ENCODE measurements at regions not wholly inside any gene's neighbourhood (a gene's known extent, or its start where the extent isn't known, plus 50 kb on each side); places are given as distances from the start of the nearest gene placed in this dataset.
"Not testable (repeated sequence)": the region's sequence is repeated elsewhere in the genome, so short reads cannot be mapped to it uniquely, and the experiment has no call there.

DNA sequence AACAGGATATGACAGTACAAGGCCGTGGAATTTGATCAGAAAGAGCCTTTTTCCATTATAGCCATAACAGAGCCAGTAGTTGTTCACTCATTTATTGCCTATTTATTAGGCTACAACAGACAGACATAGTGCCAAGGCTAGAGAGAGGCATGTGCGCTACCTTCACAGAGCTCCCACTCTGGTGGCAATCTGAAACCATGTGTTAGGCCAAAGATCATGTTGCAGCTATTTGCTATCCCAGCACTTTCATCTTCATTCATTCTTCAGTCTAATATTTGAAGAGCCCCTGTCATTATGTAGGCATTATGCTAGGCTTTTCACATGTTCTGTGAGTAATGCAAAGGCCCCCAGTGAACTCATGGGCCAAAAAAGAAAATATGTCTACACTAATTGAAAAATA is 404.8 kb downstream of the IGSF11 start:
- H3K27ac Mint-ChIP-seq: no peak overlapping the region
- no peaks in the 10 kb centered on the region for H3K4me1 Mint-ChIP-seq (ENCODE audit: low read depth in 2 of 2)
- H3K27me3 Mint-ChIP-seq: no peaks in the 10 kb centered on the region
- H3K9me3 Mint-ChIP-seq: peaks cover 7% of the 10 kb centered on the region
- H3K36me3 Mint-ChIP-seq: no peaks in the 10 kb centered on the region
- H3K4me3 Mint-ChIP-seq: no peak overlapping the region
- DNase-seq (ENCODE audit: low spot score) (no peak), ATAC-seq (no peak)

DNA sequence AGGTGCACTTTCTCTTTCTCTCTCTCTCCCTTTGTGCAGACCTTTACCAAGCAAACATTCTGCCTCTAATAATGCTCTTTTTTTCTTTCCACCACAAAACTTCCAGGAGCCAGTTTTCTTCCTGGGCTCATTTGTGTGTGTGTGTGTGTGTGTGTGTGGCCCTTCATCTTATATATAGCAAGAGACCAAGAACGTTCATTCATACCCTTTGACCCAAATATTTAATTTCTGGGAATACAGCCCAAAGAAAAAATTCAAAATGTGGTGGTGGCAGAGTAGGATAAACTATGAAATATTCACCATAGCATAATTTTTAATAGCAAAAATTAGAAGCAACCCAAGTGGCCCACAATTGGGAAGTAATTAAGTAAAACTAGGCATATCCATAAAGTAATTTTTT is 398.9 kb downstream of the IGSF11 start:
- DNase-seq (ENCODE audit: low spot score): no peak
- Mint-ChIP-seq H3K4me1 (ENCODE audit: low read depth in 2 of 2) (no peaks in the 10 kb centered on the region), H3K27ac (no peak overlapping the region), H3K9me3 (peaks cover 3% of the 10 kb centered on the region), H3K4me3 (no peak overlapping the region), H3K27me3 (no peaks in the 10 kb centered on the region), H3K36me3 (no peaks in the 10 kb centered on the region)
- no peak for ATAC-seq

DNA sequence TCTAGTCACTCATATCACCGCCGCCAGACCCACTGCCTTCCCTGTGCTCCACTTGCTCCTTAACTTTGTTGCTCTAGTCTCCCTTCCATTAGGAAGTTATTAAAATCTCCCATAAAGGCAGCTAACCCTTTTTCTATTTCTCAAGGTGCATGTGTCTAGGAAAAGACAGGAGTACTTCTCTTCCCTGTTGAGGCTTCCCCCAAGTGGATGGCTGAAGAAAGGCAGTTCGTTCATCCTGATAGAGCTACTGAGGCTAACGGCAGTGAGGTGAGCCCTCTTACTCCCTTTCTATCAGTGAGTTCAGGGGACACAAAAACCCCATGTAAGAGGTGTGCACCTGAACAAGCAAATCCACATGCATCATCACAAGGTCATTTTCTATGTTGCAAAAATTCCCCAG is 397.8 kb downstream of the IGSF11 start:
- no peak for ATAC-seq

DNA sequence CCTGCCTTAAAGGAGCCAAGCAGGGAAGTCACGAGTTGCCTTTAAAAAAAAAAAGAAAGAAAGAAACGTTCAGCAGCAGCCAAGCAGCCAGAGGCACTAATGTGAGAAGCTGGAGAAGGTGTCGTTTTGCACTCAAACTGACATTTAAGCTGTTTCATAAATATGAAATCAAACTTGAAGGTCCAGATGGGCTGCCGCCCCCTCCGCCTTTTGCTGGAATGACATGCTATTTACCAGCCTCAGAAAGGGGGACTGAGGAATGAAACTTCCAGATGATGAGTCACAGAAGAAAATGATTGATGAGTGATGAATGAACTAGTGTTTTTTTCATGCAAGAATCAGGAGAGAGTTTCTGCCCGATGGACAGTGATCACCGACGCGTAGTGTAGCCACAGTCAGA is 396.8 kb downstream of the IGSF11 start:
- peaks cover 3% of the 10 kb centered on the region for H3K9me3 Mint-ChIP-seq
- ATAC-seq (no peak), DNase-seq (ENCODE audit: low spot score) (no peak)
- H3K27ac Mint-ChIP-seq: no peak overlapping the region
- no peaks in the 10 kb centered on the region for H3K4me1 Mint-ChIP-seq (ENCODE audit: low read depth in 2 of 2)
- H3K4me3 Mint-ChIP-seq: no peak overlapping the region
- H3K27me3 Mint-ChIP-seq: no peaks in the 10 kb centered on the region
- no peaks in the 10 kb centered on the region for H3K36me3 Mint-ChIP-seq

More for the DNA sequence above, 397.8 kb downstream of the IGSF11 start:
- Mint-ChIP-seq H3K4me1 (ENCODE audit: low read depth in 2 of 2) (no peaks in the 10 kb centered on the region), H3K9me3 (peaks cover 3% of the 10 kb centered on the region), H3K27me3 (no peaks in the 10 kb centered on the region), H3K27ac (no peak overlapping the region), H3K4me3 (no peak overlapping the region), H3K36me3 (no peaks in the 10 kb centered on the region)
- DNase-seq (ENCODE audit: low spot score): no peak

DNA sequence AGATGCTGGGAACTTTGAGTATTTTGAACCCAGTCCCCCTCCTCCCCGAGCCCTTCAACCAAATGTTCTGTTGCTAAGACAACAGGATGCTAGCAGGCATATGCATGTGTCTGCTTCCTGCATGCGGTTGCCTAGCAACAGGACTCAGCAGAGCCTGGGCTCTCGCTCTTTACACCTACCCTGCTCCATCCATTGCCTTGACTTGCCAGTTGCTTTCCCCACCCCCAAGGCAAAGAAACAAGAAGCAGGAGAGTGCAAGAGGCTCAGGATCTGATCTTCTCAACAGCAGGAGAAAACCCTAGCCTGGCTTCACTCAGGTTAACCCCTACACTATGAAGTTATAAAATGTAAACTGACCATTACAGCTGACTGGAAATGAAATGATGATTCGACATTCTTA is 393.0 kb downstream of the IGSF11 start:
- Mint-ChIP-seq H3K36me3 (no peaks in the 10 kb centered on the region), H3K27ac (no peak overlapping the region), H3K27me3 (no peaks in the 10 kb centered on the region), H3K4me3 (no peak overlapping the region), H3K9me3 (no peaks in the 10 kb centered on the region), H3K4me1 (ENCODE audit: low read depth in 2 of 2) (no peaks in the 10 kb centered on the region)
- DNase-seq (ENCODE audit: low spot score): no peak
- ATAC-seq: no peak

DNA sequence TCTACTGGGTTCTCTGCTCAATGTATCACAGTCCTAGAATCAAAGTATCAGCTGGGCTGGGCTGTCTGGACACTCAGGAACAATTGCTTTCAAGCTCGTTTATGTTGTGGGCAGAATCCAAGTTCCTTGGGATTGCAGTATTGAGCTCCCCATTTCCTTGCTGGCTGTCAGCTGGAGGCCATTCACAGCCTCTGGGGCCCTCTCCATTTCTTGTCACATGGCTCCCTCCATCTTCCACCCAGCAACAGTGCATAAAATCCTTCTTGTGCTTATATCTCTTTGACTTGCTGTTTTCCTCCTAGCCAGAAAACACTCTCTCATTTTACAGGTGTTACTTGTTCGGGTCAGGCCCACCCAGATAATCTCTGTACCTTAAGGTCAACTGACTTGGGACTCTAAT is 363.5 kb downstream of the IGSF11 start:
- Mint-ChIP-seq H3K27me3 (no peaks in the 10 kb centered on the region), H3K4me3 (no peak overlapping the region), H3K9me3 (peaks cover 6% of the 10 kb centered on the region), H3K27ac (no peak overlapping the region), H3K4me1 (ENCODE audit: low read depth in 2 of 2) (no peaks in the 10 kb centered on the region), H3K36me3 (no peaks in the 10 kb centered on the region)
- ATAC-seq (no peak), DNase-seq (ENCODE audit: low spot score) (no peak)

DNA sequence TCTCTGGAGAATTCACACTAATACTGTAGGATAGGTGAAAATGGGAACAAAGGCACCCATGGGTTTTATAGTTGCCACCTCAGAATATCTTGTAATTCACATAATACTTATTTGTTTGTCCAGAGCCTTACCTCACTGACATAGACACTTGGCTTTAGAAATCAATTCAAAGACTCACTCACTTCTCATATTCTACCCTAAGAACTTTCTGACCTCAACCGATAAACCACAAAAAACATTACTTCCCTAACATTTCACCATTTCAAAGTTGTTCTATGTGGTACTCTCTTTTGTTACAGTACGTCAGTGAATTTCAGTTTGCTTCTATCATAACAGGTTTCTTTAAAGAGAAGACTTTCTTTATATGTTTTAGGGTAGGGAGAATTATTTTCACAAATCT is 359.3 kb downstream of the IGSF11 start:
- no peak for ATAC-seq
- Mint-ChIP-seq H3K36me3 (no peaks in the 10 kb centered on the region), H3K9me3 (no peaks in the 10 kb centered on the region), H3K4me1 (ENCODE audit: low read depth in 2 of 2) (no peaks in the 10 kb centered on the region), H3K27me3 (no peaks in the 10 kb centered on the region), H3K27ac (no peak overlapping the region), H3K4me3 (no peak overlapping the region)
- DNase-seq (ENCODE audit: low spot score): no peak

DNA sequence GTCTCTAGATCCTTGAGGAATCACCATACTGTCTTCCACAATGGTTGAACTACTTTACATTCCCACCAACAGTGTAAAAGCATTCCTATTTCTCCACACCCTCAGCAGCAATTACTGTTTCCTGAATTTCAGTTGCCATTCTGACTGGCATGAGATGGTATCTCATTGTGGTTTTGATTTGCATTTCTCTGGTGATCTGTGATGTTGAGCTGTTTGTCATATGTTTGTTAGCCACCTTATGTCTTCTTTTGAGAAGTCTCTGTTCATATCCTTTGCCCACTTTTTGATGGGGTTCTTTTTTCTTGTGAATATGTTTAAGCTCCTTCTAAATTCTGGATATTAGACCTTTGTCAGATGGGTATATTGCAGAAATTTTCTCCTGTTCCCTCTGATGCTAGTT is 356.0 kb downstream of the IGSF11 start:
- not testable (repeated sequence) for H3K4me3 Mint-ChIP-seq, H3K27ac Mint-ChIP-seq

DNA sequence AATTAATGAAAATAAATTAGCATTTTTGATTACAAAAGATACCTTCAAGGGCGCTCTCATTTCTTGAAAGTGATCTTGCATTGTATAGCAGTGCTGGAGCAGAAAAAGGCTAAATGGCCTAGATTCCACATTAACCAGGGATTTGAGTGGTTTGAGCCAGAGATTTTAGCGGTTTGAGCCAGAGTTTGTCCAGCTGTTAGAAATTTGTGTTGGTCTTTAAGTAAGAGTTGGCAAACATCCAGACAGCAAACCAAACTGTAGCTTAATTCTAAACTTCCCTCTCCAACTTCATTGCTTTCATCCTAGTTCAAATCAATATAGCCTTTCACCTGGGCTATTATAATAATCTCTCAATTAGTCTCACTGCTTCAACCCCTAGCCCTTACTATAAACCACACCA is 351.7 kb downstream of the IGSF11 start:
- DNase-seq (ENCODE audit: low spot score): no peak
- Mint-ChIP-seq H3K36me3 (no peaks in the 10 kb centered on the region), H3K27me3 (no peaks in the 10 kb centered on the region), H3K4me1 (ENCODE audit: low read depth in 2 of 2) (no peaks in the 10 kb centered on the region), H3K9me3 (peaks cover 6% of the 10 kb centered on the region), H3K4me3 (no peak overlapping the region), H3K27ac (no peak overlapping the region)
- no peak for ATAC-seq

More for the DNA sequence above, 356.0 kb downstream of the IGSF11 start:
- not testable (repeated sequence) for H3K36me3 Mint-ChIP-seq; ATAC-seq; H3K9me3 Mint-ChIP-seq; DNase-seq (ENCODE audit: low spot score); H3K27me3 Mint-ChIP-seq; H3K4me1 Mint-ChIP-seq (ENCODE audit: low read depth in 2 of 2)

DNA sequence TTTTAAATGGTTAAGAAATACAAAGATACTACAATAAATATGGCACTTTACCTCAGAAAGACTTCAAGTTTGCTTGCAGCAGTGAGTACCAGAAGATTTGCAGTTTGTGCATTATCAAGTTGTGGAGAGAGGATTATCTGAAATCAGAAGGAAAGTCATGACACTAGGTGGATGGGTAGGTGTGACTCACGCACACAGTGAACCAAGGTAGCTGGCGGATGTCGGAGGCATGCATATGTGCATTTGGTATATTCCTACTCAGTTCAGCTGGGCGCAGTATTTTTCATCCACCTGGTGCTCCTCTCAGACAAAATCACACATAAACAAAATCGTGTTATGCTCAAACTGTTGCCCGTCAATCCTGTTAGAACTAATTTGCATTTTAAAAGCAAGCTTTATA is 351.0 kb downstream of the IGSF11 start:
- Mint-ChIP-seq H3K4me1 (ENCODE audit: low read depth in 2 of 2) (no peaks in the 10 kb centered on the region), H3K27ac (no peak overlapping the region), H3K4me3 (no peak overlapping the region), H3K27me3 (no peaks in the 10 kb centered on the region), H3K9me3 (peaks cover 6% of the 10 kb centered on the region), H3K36me3 (no peaks in the 10 kb centered on the region)
- ATAC-seq: no peak
- no peak for DNase-seq (ENCODE audit: low spot score)

DNA sequence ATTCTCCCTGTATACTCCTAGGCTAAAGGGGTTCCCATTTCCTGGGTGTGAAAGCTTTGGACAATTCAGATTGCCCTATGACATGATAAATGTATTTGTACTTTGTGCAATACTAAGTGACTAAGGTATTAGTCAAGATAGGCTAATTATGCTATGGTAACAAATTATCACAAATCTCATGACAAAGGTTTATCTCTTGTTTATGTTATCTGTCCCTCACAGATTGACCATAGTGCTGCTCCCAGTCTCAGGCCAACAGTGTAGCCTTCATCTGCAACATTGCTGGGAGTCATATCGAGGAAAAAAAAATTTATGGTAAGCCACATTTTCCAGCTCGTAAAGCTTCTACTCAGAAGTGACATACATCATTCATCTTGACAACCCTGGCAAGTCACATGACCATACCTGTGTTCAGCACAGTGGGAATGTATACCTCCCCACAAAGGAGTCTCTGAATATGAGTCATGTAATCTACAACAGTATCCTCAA is 346.2 kb downstream of the IGSF11 start:
- DNase-seq (ENCODE audit: low spot score) (no peak), ATAC-seq (no peak)
- Mint-ChIP-seq H3K4me1 (ENCODE audit: low read depth in 2 of 2) (no peaks in the 10 kb centered on the region), H3K36me3 (no peaks in the 10 kb centered on the region), H3K27me3 (no peaks in the 10 kb centered on the region), H3K9me3 (peaks cover 4% of the 10 kb centered on the region), H3K4me3 (no peak overlapping the region), H3K27ac (no peak overlapping the region)

DNA sequence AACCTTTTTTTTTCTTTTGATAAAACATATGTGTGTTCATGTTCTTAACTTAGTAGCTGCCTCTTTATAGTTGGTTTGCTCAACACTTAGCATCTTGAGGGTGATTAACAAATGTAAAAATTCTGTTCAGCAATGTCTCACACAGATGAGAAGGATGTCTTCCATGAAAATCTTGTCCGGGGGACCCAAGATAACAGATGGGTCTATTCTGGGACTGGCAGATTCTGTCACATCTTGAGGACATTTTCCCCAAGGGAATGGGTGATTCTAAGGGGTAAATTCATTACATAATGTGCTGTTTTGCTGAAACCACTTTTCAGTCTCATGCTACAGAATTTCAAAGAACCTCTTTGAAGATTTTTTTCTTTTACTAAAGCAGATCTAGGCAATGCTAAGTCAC is 342.2 kb downstream of the IGSF11 start:
- no peak overlapping the region for H3K4me3 Mint-ChIP-seq
- DNase-seq (ENCODE audit: low spot score): no peak
- H3K27me3 Mint-ChIP-seq: no peaks in the 10 kb centered on the region
- no peaks in the 10 kb centered on the region for H3K4me1 Mint-ChIP-seq (ENCODE audit: low read depth in 2 of 2)
- no peak overlapping the region for H3K27ac Mint-ChIP-seq
- peaks cover 18% of the 10 kb centered on the region for H3K9me3 Mint-ChIP-seq
- peaks cover 4% of the 10 kb centered on the region for H3K36me3 Mint-ChIP-seq
- ATAC-seq: no peak

DNA sequence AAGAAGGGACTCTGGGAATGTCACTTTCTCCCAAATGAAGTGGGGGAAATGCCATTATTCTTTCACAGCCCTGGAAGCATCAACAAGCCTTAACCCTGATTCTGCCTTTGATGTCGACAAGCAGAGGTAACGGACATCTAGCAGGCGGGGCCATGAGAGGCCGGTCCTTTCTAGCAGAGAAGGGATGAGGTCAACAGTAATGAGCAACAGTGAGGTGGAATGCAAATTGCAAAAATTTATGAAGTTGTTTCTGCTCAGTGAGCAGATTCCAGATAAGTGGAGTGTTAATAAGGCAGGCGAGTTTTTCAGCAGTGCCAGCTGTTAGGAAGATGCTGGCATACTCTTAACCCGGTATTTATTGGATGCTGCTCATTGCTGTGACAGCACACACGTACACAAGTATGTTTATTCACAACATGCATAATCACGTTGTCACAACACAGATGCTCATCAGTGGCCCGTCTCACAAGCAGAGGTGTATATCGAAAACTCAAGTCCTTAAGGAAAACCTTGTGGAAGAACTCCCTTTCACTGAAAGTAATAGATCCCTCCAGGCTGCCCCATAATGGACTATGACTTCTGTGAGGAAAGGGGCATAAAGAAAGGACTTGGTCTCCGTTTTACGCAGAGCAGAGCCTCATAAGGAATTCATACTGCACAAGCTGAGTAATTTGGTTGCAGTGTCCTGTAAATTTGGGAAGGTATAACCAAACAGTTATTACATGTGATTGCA is 329.0 kb downstream of the IGSF11 start:
- ATAC-seq: no peak
- H3K36me3 Mint-ChIP-seq: no peaks in the 10 kb centered on the region
- H3K4me1 Mint-ChIP-seq (ENCODE audit: low read depth in 2 of 2): no peaks in the 10 kb centered on the region
- no peaks in the 10 kb centered on the region for H3K27me3 Mint-ChIP-seq
- DNase-seq (ENCODE audit: low spot score): no peak
- no peak overlapping the region for H3K27ac Mint-ChIP-seq
- H3K9me3 Mint-ChIP-seq: peaks cover 9% of the 10 kb centered on the region
- no peak overlapping the region for H3K4me3 Mint-ChIP-seq

DNA sequence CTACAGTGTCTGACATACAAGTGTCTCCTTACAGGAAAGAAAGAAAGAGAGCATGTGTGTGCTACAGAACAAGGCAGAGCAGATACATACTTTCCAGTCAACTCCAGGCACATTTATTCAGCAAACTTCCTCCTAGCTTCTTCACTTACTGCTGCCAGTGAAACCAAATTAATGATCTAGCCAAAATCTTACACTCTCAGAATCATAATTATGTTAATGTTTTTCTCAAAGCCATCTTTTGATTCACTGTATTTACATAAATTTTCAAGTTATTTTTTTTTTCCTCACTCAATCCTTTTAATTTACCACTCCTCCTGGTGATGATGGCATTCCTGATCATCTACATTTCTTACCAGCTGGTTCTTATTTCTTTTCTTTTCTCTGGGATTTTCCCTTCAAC is 326.7 kb downstream of the IGSF11 start:
- DNase-seq (ENCODE audit: low spot score): no peak
- Mint-ChIP-seq H3K9me3 (peaks cover 4% of the 10 kb centered on the region), H3K4me1 (ENCODE audit: low read depth in 2 of 2) (no peaks in the 10 kb centered on the region), H3K27me3 (no peaks in the 10 kb centered on the region), H3K36me3 (no peaks in the 10 kb centered on the region), H3K4me3 (no peak overlapping the region), H3K27ac (no peak overlapping the region)
- ATAC-seq: no peak

DNA sequence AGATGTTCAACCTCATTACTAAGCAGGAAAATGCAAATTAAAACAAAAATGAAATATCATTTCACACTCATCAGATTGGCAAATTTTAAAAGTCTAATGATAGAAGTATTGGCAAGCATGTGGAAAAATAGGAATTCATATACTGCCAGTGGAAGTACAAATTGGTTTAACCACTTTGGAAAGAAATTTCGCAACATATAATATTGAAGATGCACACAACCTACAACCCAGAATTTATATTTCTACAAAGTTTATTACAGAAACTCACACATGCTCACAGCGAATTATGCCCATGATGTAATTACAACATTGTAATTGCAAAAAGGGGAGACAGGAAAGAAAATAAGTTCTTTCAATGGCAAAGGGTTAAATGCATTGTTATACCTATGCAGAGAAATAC is 324.1 kb downstream of the IGSF11 start:
- no peaks in the 10 kb centered on the region for H3K9me3 Mint-ChIP-seq
- H3K27me3 Mint-ChIP-seq: no peaks in the 10 kb centered on the region
- H3K4me3 Mint-ChIP-seq: no peak overlapping the region
- DNase-seq (ENCODE audit: low spot score): no peak
- ATAC-seq: no peak
- H3K27ac Mint-ChIP-seq: no peak overlapping the region
- no peaks in the 10 kb centered on the region for H3K36me3 Mint-ChIP-seq
- no peaks in the 10 kb centered on the region for H3K4me1 Mint-ChIP-seq (ENCODE audit: low read depth in 2 of 2)
